GM06990 (cell line): ENCODE measurements at regions not wholly inside any gene's neighbourhood (a gene's known extent, or its start where the extent isn't known, plus 50 kb on each side); places are given as distances from the start of the nearest gene placed in this dataset.
A peak's percentile ranks its signal among the peaks of the same experiment; 100 is the strongest.

Experiments
- DNase-seq: peaks from one replicate; pipeline ENCODE4 v3.0.0-alpha.2; 2011; ENCODE audit not compliant: insufficient read length; ENCODE audit errors: extremely low read depth
- H3K27me3 ChIP-seq: replicated peaks from 2 replicates; pipeline ENCODE4 v1.6.0; 2011; ENCODE audit warnings: low read length; ENCODE audit not compliant: control insufficient read depth, insufficient read depth
- H3K36me3 ChIP-seq: 2 replicates; pipeline ENCODE4 v1.5.1; 2011; ENCODE audit warnings: low read length; ENCODE audit not compliant: control insufficient read depth, insufficient read depth
- H3K4me3 ChIP-seq: replicated peaks from 2 replicates; pipeline ENCODE4 v1.5.1; 2011; ENCODE audit warnings: low read depth, mild to moderate bottlenecking, control low read depth, low read length
- TF ChIP-seq, protein P1 (sequence below): IDR thresholded peaks from 2 replicates; pipeline ENCODE4 v1.5.1; 2011; ENCODE audit warnings: low read length, control low read depth, mild to moderate bottlenecking, inconsistent platforms; ENCODE audit not compliant: insufficient read depth, poor library complexity, severe bottlenecking

DNA sequence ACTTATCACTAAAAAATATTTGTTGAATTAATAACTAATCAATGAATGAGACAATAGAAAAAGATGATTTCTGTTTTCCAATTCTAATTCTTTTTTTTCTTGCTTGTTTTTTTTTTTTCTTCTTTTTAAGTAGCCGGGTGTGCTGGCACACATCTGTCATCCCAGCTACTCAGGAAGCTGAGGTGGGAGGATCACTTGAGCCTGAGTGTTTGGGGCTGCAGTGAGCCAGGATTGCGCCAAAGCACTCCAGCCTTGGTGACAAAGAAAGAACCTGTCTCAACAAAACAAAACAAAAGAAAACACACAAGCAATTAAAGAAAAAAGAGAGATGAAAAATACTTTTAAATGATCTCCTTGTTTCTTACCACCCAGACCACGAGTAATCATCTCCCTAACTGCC lies 1109.3 kb downstream of the REEP3 start:
- Histone ChIP-seq H3K36me3 (no peaks in the 10 kb centered on the region), H3K4me3 (no peak overlapping the region), H3K27me3 (no peaks in the 10 kb centered on the region)
- TF ChIP-seq, protein P1, sequence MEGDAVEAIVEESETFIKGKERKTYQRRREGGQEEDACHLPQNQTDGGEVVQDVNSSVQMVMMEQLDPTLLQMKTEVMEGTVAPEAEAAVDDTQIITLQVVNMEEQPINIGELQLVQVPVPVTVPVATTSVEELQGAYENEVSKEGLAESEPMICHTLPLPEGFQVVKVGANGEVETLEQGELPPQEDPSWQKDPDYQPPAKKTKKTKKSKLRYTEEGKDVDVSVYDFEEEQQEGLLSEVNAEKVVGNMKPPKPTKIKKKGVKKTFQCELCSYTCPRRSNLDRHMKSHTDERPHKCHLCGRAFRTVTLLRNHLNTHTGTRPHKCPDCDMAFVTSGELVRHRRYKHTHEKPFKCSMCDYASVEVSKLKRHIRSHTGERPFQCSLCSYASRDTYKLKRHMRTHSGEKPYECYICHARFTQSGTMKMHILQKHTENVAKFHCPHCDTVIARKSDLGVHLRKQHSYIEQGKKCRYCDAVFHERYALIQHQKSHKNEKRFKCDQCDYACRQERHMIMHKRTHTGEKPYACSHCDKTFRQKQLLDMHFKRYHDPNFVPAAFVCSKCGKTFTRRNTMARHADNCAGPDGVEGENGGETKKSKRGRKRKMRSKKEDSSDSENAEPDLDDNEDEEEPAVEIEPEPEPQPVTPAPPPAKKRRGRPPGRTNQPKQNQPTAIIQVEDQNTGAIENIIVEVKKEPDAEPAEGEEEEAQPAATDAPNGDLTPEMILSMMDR, result no peak
- DNase-seq, result no peak

DNA sequence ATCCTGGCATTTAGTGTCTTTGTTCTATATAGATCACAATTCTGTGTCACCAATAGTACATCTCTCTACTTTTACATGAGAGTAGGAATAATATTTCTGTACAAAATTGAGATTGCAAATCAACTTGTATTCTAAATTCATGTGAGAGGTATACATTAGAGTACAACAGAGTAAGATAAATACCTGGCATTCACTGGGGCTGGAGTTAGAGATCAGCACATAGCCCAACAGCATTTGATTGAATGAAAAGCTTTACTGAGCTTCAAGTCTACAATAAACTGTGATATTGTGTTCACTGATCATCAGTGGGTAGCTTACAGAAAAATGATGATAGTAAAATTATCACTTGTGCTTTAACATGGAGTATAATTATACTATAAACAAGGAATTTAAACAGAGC lies 1114.7 kb downstream of the REEP3 start:
- Histone ChIP-seq H3K36me3 (no peaks in the 10 kb centered on the region), H3K27me3 (no peaks in the 10 kb centered on the region), H3K4me3 (no peak overlapping the region)
- TF ChIP-seq, protein P1, result no peak
- DNase-seq, result no peak

DNA sequence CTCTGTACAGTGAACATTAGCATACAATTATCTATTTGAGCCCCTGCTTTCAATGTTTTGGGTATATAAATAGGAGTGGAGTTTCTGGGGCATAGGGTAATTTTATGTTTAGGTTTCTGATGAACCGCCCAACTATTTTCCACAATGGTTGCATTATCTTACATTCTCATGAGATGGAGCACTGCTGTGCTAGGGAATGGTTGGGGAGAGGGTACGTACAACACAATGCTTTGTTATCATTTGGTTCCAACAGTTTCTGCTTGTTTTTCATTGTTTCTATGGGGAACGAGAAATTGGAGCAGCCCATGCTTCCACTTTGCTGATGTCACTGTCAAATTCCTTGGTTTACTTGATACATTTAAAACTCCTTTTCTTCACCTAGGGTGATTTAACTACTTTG lies 1115.3 kb downstream of the REEP3 start:
- Histone ChIP-seq H3K27me3 (no peaks in the 10 kb centered on the region), H3K4me3 (no peak overlapping the region), H3K36me3 (no peaks in the 10 kb centered on the region)
- TF ChIP-seq, protein P1, result no peak
- no peak for DNase-seq

DNA sequence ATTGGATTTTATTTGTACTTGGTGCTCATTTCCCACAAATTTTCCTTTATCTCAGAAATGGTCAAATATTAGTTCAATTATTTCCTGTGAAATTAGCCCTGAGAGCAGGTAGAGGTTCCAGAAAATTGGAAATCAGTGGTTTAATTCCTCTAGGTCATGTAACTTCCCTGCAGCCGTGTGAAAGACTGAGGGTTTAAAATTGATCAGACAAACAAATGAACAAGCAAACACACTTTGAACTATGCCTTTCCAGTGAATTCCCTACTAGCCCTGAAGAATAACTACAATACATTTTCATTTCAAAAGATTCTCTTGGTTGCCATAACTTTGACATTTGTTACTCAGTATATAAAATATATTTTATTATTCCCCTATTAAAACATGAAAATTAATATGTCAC lies 1116.7 kb downstream of the REEP3 start:
- Histone ChIP-seq H3K4me3 (no peak overlapping the region), H3K27me3 (no peaks in the 10 kb centered on the region), H3K36me3 (no peaks in the 10 kb centered on the region)
- TF ChIP-seq, protein P1, result no peak
- no peak for DNase-seq

DNA sequence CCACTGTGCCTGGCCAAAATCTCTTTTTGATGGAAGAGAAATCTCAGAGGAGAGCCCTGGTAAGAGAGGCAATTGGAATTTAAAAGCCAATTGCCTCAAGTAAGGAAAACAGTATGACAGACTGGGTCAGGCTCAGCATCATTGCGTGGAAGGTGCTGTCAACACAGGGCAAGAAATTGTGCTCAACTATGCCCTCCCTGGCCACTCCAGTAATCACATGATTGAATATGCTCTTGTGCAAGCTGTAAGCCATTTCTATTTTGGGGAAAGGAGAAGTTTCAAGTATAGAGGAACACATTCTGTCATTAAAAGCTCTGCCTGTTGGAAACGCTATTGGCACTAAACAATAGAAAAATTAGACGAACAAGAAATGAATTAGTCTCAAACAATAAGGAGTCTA lies 1127.7 kb downstream of the REEP3 start:
- TF ChIP-seq, protein P1, result peak; percentile 15
- Histone ChIP-seq H3K4me3 (no peak overlapping the region), H3K27me3 (no peaks in the 10 kb centered on the region), H3K36me3 (no peaks in the 10 kb centered on the region)
- DNase-seq, result no peak

DNA sequence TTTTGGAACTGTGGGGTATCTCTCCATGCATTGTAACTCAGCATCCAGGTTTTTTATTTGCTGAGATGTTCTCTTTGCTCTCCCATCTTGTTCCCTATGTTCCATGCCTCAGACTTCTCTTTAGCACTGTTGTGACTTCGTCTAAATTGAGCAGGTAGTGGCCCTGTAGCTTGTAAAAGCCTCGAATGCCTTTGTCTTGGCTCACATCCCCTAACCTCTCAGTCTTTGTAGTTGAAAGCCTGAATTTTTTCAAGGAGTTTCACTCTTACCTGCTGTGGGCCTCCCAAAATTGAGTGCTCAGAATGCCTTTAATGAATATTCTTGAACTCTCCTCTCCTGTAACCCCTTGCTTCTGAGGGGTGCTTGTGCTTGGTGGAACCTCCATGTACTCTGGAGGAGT lies 1137.3 kb downstream of the REEP3 start:
- TF ChIP-seq, protein P1, result no peak
- no peak for DNase-seq
- H3K36me3 ChIP-seq, result no peaks in the 10 kb centered on the region
- no peak overlapping the region for H3K4me3 ChIP-seq
- no peaks in the 10 kb centered on the region for H3K27me3 ChIP-seq
